ENCODE measurements at regions not wholly inside any gene's neighbourhood (a gene's known extent, or its start where the extent isn't known, plus 50 kb on each side); places are given as distances from the start of the nearest gene placed in this dataset.

DNA sequence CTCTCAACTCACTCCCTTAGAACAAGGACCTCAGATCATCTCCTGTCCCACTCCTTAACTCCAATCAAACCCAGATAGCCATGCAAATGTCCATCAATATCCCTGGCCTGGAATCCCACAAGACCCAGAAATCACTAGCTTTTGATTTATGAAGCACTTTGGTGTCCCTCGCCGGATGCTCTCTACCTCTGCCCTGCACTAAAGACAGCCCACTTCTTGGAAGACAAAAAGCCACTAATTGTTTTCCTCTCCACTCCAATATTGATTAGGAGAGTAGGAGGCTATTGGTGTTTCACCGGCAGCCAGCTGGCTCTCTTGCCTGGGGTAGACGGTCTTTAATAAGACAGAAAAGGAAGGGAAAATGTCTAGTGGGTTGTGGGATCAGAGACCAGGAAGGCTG is 221.2 kb downstream of the BUD13 start:
- no peaks in the 10 kb centered on the region for H3K4me1 ChIP-seq (ENCODE audit: low read depth)
- TF ChIP-seq, protein P1, sequence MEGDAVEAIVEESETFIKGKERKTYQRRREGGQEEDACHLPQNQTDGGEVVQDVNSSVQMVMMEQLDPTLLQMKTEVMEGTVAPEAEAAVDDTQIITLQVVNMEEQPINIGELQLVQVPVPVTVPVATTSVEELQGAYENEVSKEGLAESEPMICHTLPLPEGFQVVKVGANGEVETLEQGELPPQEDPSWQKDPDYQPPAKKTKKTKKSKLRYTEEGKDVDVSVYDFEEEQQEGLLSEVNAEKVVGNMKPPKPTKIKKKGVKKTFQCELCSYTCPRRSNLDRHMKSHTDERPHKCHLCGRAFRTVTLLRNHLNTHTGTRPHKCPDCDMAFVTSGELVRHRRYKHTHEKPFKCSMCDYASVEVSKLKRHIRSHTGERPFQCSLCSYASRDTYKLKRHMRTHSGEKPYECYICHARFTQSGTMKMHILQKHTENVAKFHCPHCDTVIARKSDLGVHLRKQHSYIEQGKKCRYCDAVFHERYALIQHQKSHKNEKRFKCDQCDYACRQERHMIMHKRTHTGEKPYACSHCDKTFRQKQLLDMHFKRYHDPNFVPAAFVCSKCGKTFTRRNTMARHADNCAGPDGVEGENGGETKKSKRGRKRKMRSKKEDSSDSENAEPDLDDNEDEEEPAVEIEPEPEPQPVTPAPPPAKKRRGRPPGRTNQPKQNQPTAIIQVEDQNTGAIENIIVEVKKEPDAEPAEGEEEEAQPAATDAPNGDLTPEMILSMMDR (IDR thresholded peaks at IDR 0.05): no peak
- intact Hi-C loops (cut with DNase I, micrococcal nuclease): no loop called here
- DNase-seq: no peak
- no peak overlapping the region for H3K4me3 ChIP-seq
- peaks cover 2% of the 10 kb centered on the region for H3K9me3 ChIP-seq
- H3K36me3 ChIP-seq (ENCODE audit: low read depth): no peaks in the 10 kb centered on the region
- ATAC-seq: no peak

DNA sequence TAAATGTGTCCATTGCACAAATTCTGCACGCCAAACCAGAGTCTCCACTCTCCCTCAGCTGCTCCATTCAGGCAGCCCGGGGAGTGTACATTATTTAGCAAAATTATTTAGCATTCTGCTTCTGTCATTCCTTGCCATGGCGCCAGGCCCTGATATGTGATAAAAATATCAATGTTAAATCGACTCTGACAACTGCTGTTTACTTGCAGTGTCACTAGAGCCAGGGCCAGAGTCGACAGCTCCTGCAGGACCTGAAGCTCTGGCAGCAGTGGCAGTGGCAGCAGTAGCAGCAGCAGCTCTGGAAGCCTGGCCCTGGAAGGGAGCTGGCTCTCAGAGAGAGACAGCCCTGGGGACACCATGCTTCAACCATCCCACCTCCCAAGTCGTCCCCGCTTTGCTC is 224.5 kb downstream of the BUD13 start:
- Histone ChIP-seq H3K36me3 (ENCODE audit: low read depth) (no peaks in the 10 kb centered on the region), H3K4me3 (no peak overlapping the region), H3K4me1 (ENCODE audit: low read depth) (no peaks in the 10 kb centered on the region), H3K9me3 (peaks cover 2% of the 10 kb centered on the region)
- ATAC-seq (no peak), DNase-seq (no peak)
- TF ChIP-seq, protein P1 (IDR thresholded peaks at IDR 0.05): no peak
- intact Hi-C loops (cut with DNase I, micrococcal nuclease): no loop called here

DNA sequence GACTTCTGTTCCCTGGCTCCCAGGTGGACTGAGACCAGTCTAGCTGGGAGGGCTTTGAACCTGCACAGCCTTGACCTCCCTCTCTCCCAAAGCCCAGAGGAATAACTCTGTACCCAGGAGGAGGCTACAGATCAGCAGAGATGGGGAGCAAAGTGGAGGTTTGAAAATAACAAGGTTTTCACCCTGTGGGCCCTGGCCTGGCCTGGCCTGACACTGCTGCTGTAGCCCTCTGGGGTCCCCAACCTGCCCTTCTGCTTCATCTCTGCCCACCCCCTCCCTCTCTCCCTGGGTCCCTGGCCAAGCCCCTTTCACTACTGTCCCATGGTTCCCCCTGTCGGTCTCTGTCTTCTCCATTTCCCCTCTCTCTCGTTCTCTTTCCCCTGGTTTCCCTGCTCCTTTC is 225.2 kb downstream of the BUD13 start:
- H3K4me1 ChIP-seq (ENCODE audit: low read depth): no peaks in the 10 kb centered on the region
- no peak overlapping the region for H3K4me3 ChIP-seq
- TF ChIP-seq, protein P1 (IDR thresholded peaks at IDR 0.05): no peak
- ATAC-seq: no peak
- peaks cover 2% of the 10 kb centered on the region for H3K9me3 ChIP-seq
- H3K36me3 ChIP-seq (ENCODE audit: low read depth): no peaks in the 10 kb centered on the region
- no peak for DNase-seq
- intact Hi-C loops (cut with DNase I, micrococcal nuclease): no loop called here

DNA sequence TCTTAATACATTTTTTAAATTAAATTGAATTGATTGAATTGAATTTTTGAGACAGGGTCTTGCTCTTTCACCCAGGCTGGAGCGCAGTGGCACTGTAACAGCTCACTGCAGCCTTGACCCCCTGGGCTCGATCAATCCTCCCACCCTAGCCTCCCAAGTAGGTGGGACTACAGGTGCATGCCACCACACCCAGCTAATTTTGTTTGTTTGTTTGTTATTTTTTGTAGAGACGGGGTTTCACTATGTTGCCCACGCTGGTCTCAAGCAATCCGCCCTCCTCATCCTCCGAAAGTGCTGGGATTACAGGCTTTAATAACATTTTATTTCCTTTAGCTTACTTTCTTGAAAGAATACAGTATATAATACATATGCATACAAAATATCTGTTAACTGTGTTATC is 226.9 kb downstream of the BUD13 start:
- DNase-seq: no peak
- H3K4me3 ChIP-seq: no peak overlapping the region
- H3K4me1 ChIP-seq (ENCODE audit: low read depth): no peaks in the 10 kb centered on the region
- intact Hi-C loops (cut with DNase I, micrococcal nuclease): no loop called here
- ATAC-seq: no peak
- no peaks in the 10 kb centered on the region for H3K36me3 ChIP-seq (ENCODE audit: low read depth)
- TF ChIP-seq, protein P1 (IDR thresholded peaks at IDR 0.05): no peak
- peaks cover 2% of the 10 kb centered on the region for H3K9me3 ChIP-seq

DNA sequence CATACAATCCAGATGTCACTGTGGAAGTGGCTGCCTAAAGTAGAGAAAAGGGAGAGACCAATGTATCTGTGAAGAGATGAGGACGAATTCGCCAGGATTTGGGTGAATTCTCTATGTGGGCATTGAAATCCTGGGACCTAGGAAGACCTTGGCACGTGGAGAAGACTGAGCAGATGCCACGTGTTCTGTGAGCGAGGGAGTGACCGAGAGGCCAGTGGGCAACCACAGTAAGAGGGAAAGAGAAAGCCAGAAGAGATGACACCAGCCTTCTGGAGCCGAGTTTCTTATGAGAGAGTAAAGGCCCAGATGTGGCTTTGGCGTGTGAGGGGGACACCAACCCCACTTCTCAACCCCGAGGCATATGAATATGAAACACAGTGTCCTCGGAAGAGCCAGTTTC is 228.1 kb downstream of the BUD13 start:
- H3K9me3 ChIP-seq: peaks cover 2% of the 10 kb centered on the region
- no peak for ATAC-seq
- TF ChIP-seq, protein P1 (IDR thresholded peaks at IDR 0.05): no peak
- no peaks in the 10 kb centered on the region for H3K36me3 ChIP-seq (ENCODE audit: low read depth)
- intact Hi-C loops (cut with DNase I, micrococcal nuclease): no loop called here
- no peak overlapping the region for H3K4me3 ChIP-seq
- no peaks in the 10 kb centered on the region for H3K4me1 ChIP-seq (ENCODE audit: low read depth)
- no peak for DNase-seq

DNA sequence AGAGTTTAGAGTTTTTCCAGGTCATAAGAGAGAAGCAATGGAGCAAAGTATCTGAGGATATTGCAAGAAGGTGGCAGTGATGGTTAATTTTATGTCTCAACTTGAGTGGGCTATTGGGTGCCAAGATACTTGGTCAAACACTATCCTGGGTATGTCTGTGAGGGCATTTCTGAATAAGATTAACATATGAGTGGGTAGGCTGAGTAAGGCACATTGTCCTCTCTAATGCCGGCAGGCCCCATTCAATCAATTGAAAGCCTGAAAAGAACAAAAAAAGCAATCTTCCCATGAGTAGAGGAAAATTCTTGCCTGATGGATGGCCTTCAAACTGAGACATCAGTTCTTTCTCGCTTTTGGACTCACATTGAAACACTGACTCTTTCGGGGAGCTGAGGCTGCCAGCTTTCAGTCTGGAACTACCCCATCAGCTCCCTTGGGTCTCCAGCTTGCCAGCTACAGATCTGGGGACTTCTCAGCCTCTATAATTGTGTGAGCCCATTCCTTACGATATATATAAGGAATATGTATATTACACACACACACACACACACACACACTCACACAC is 228.8 kb downstream of the BUD13 start:
- intact Hi-C loops (cut with DNase I, micrococcal nuclease): no loop called here
- DNase-seq: no peak
- Histone ChIP-seq H3K4me3 (no peak overlapping the region), H3K9me3 (peaks cover 2% of the 10 kb centered on the region), H3K36me3 (ENCODE audit: low read depth) (no peaks in the 10 kb centered on the region), H3K4me1 (ENCODE audit: low read depth) (no peaks in the 10 kb centered on the region)
- ATAC-seq: no peak
- TF ChIP-seq, protein P1 (IDR thresholded peaks at IDR 0.05): no peak
